Common myeloid progenitor, CD34-positive (primary cell): ENCODE measurements at regions not wholly inside any gene's neighbourhood (a gene's known extent, or its start where the extent isn't known, plus 50 kb on each side); places are given as distances from the start of the nearest gene placed in this dataset.

ENCODE experiments used
- CTCF ChIA-PET: fragments of 350-600 bp; sonication (Branson Sonifier 250); formaldehyde crosslinking; loops from one replicate; lab custom pipeline; 2021; ENCODE audit warnings: antibody characterized with exemption; lab: Charles Lee
- POLR2A ChIA-PET: fragments of 350-600 bp; sonication (Branson Sonifier 250); formaldehyde crosslinking; loops from one replicate; lab custom pipeline; 2021; ENCODE audit warnings: antibody characterized with exemption; lab: Charles Lee
- DNase-seq, 3 donors: peaks; one replicate each; pipeline versions ENCODE4 v3.0.0 to v3.0.0-alpha.2; 2013
- H3K27ac ChIP-seq, 2 experiments: 1 replicate in 1 of 2; 2 replicates in 1 of 2; pipeline ENCODE4 v1.7.0; 2013; ENCODE audit warnings: inconsistent platforms in 2 of 2, low read length in 2 of 2, mild to moderate bottlenecking in 2 of 2, low read depth in 1 of 2, moderate library complexity in 1 of 2; ENCODE audit not compliant: severe bottlenecking in 2 of 2, insufficient read depth in 1 of 2, poor library complexity in 1 of 2
- H3K27me3 ChIP-seq, 5 experiments: replicated peaks in 2 of 5; 1 replicate in 3 of 5; 2 replicates in 2 of 5; pipeline versions ENCODE4 v1.6.1 to v1.7.0; 2013; ENCODE audit warnings: low read length in 4 of 5, mild to moderate bottlenecking in 2 of 5, moderate library complexity in 2 of 5, inconsistent platforms in 1 of 5; ENCODE audit not compliant: insufficient read depth in 5 of 5, control insufficient read depth in 4 of 5
- H3K36me3 ChIP-seq, 4 experiments: 1 replicate in 2 of 4; 2 replicates in 2 of 4; pipeline versions ENCODE4 v1.6.1 to v1.7.0; 2013; ENCODE audit warnings: low read length in 3 of 4, control low read depth in 1 of 4, mild to moderate bottlenecking in 1 of 4; ENCODE audit not compliant: control insufficient read depth in 4 of 4, insufficient read depth in 4 of 4
- H3K4me1 ChIP-seq, 4 experiments: 1 replicate in 3 of 4; 2 replicates in 1 of 4; pipeline versions ENCODE4 v1.6.1 to v1.7.1; 2013; ENCODE audit warnings: low read length in 3 of 4, mild to moderate bottlenecking in 3 of 4, control low read depth in 1 of 4, inconsistent platforms in 1 of 4, moderate library complexity in 1 of 4; ENCODE audit not compliant: control insufficient read depth in 4 of 4, insufficient read depth in 4 of 4; ENCODE audit errors: control extremely low read depth in 1 of 4
- H3K4me3 ChIP-seq, 7 experiments: 1 replicate in 4 of 7; 2 replicates in 3 of 7; pipeline versions ENCODE4 v1.5.1 to v1.7.0; 2013; ENCODE audit warnings: mild to moderate bottlenecking in 7 of 7, low read length in 6 of 7, moderate library complexity in 6 of 7, inconsistent platforms in 2 of 7, low read depth in 2 of 7, control low read depth in 1 of 7; ENCODE audit not compliant: insufficient read depth in 4 of 7, control insufficient read depth in 1 of 7; ENCODE audit errors: extremely low read depth in 1 of 7
- H3K9me3 ChIP-seq, 5 experiments: 1 replicate in 4 of 5; 2 replicates in 1 of 5; pipeline versions ENCODE4 v1.6.1 to v1.7.1; 2013; ENCODE audit warnings: low read length in 4 of 5, mild to moderate bottlenecking in 2 of 5, inconsistent platforms in 1 of 5, low read depth in 1 of 5, moderate library complexity in 1 of 5; ENCODE audit not compliant: control insufficient read depth in 4 of 5, insufficient read depth in 2 of 5; ENCODE audit errors: control extremely low read depth in 1 of 5
- WGBS: methylation state at CpG from one replicate; pipeline ENCODE4 v1.1.5; 2013; ENCODE audit not compliant: insufficient coverage; 5-methylcytosine and 5-hydroxymethylcytosine counted together

GRCh38 chr2:212773808-212774339 is 235.3 kb upstream of the ERBB4 start:
- Histone ChIP-seq H3K4me3 (no peak overlapping the region), H3K27me3 (no peaks in the 10 kb centered on the region), H3K36me3 (no peaks in the 10 kb centered on the region), H3K4me1 (peaks cover 0 to 5% (median 1%) of the 10 kb centered on the region in 4 experiments), H3K27ac (no peak overlapping the region), H3K9me3 (no peaks in the 10 kb centered on the region)
- no CpG with 5 or more reads among the region's 1 CpG for WGBS
- ChIA-PET CTCF (interaction anchor here (0.6 to 9.5 kb wide), 5 partner anchors 19 to 378 kb away, joined by 3 to 107 read pairs (median 3); partner anchors contain the start of gene IKZF2), POLR2A (no interaction called here)
- no peak for DNase-seq

GRCh38 chr2:212770240-212770639 is 231.6 kb upstream of the ERBB4 start:
- Histone ChIP-seq H3K4me3 (no peak overlapping the region), H3K27ac (no peak overlapping the region), H3K36me3 (no peaks in the 10 kb centered on the region), H3K4me1 (no peaks in the 10 kb centered on the region), H3K27me3 (no peaks in the 10 kb centered on the region), H3K9me3 (no peaks in the 10 kb centered on the region)
- DNase-seq: no peak
- ChIA-PET POLR2A (no interaction called here), CTCF (interaction anchor here (0.7 to 0.9 kb wide), 2 partner anchors 383 to 1180 kb away, joined by 3 read pairs; no protein-coding TSS in a partner anchor)
- 40% methylated on average over 1 of the region's 3 CpGs for WGBS

- WGBS: 100% methylated on average over 2 of the region's 4 CpGs
- CTCF ChIA-PET: no interaction called here
- no peak for DNase-seq
Measured at GRCh38 chr2:212766921-212767320, 228.3 kb upstream of the ERBB4 start.

GRCh38 chr2:212752730-212753351 is 214.2 kb upstream of the ERBB4 start:
- Histone ChIP-seq H3K27ac (no peak overlapping the region), H3K27me3 (no peaks in the 10 kb centered on the region), H3K4me3 (no peak overlapping the region), H3K4me1 (no peaks in the 10 kb centered on the region), H3K36me3 (no peaks in the 10 kb centered on the region), H3K9me3 (peaks cover 0 to 7% (median 0%) of the 10 kb centered on the region in 5 experiments)
- ChIA-PET CTCF (no interaction called here), POLR2A (no interaction called here)
- WGBS: 83% methylated on average over 2 of the region's 2 CpGs
- DNase-seq: no peak

More at GRCh38 chr2:212766921-212767320, 228.3 kb upstream of the ERBB4 start:
- Histone ChIP-seq H3K27me3 (no peaks in the 10 kb centered on the region), H3K4me3 (no peak overlapping the region), H3K27ac (no peak overlapping the region), H3K4me1 (no peaks in the 10 kb centered on the region), H3K9me3 (no peaks in the 10 kb centered on the region), H3K36me3 (no peaks in the 10 kb centered on the region)
- POLR2A ChIA-PET: no interaction called here

GRCh38 chr2:212745359-212745758 is 206.8 kb upstream of the ERBB4 start:
- no peak overlapping the region for H3K27ac ChIP-seq
- DNase-seq: no peak
- no peaks in the 10 kb centered on the region for H3K9me3 ChIP-seq
- ChIA-PET POLR2A (no interaction called here), CTCF (no interaction called here)
- no peak overlapping the region for H3K4me3 ChIP-seq
- H3K4me1 ChIP-seq: no peaks in the 10 kb centered on the region
- no peaks in the 10 kb centered on the region for H3K27me3 ChIP-seq
- H3K36me3 ChIP-seq: no peaks in the 10 kb centered on the region

GRCh38 chr2:212737392-212738172 is 199.0 kb upstream of the ERBB4 start:
- Histone ChIP-seq H3K9me3 (no peaks in the 10 kb centered on the region), H3K27ac (no peak overlapping the region), H3K27me3 (no peaks in the 10 kb centered on the region), H3K4me3 (no peak overlapping the region), H3K4me1 (no peaks in the 10 kb centered on the region), H3K36me3 (no peaks in the 10 kb centered on the region)
- CTCF ChIA-PET: no interaction called here
- WGBS: 100% methylated on average over 1 of the region's 4 CpGs
- no peak for DNase-seq
- POLR2A ChIA-PET: no interaction called here

GRCh38 chr2:212736385-212736726 is 197.8 kb upstream of the ERBB4 start:
- Histone ChIP-seq H3K4me1 (no peaks in the 10 kb centered on the region), H3K9me3 (no peaks in the 10 kb centered on the region), H3K27ac (no peak overlapping the region), H3K36me3 (no peaks in the 10 kb centered on the region), H3K4me3 (no peak overlapping the region), H3K27me3 (no peaks in the 10 kb centered on the region)
- WGBS: 100% methylated on average over 1 of the region's 1 CpG
- CTCF ChIA-PET: no interaction called here
- DNase-seq: no peak
- POLR2A ChIA-PET: no interaction called here
